ENCODE measurements at regions not wholly inside any gene's neighbourhood (a gene's known extent, or its start where the extent isn't known, plus 50 kb on each side); places are given as distances from the start of the nearest gene placed in this dataset.

- TF ChIP-seq ZNF2 (tag by site-specific recombination; IDR thresholded peaks at IDR 0.05) = no peak
- TF ChIP-seq, protein P1, sequence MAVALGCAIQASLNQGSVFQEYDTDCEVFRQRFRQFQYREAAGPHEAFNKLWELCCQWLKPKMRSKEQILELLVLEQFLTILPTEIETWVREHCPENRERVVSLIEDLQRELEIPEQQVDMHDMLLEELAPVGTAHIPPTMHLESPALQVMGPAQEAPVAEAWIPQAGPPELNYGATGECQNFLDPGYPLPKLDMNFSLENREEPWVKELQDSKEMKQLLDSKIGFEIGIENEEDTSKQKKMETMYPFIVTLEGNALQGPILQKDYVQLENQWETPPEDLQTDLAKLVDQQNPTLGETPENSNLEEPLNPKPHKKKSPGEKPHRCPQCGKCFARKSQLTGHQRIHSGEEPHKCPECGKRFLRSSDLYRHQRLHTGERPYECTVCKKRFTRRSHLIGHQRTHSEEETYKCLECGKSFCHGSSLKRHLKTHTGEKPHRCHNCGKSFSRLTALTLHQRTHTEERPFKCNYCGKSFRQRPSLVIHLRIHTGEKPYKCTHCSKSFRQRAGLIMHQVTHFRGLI (tag by site-specific recombination; IDR thresholded peaks at IDR 0.05) = no peak
- TF ChIP-seq ZFP37 (tag by site-specific recombination; IDR thresholded peaks at IDR 0.05) = no peak
Measured at GRCh38 chr7:93810561-93810960, 80.0 kb downstream of the TFPI2 start (continued).

- H3K4me1 ChIP-seq (ENCODE audit: control insufficient read depth, insufficient read depth, low read length) = no peaks in the 10 kb centered on the region
- CTCF ChIA-PET = no interaction called here
- H3K27ac ChIP-seq (ENCODE audit: extremely low read depth, low read depth, low read length) = no peak overlapping the region
- TF ChIP-seq ZNF157 (tag by site-specific recombination; IDR thresholded peaks at IDR 0.05) = no peak
- no peak for TF ChIP-seq ZBTB20 (tag by site-specific recombination; IDR thresholded peaks at IDR 0.05)
- TF ChIP-seq RBAK (tag by site-specific recombination; IDR thresholded peaks at IDR 0.05) = no peak
- TF ChIP-seq, protein P2, sequence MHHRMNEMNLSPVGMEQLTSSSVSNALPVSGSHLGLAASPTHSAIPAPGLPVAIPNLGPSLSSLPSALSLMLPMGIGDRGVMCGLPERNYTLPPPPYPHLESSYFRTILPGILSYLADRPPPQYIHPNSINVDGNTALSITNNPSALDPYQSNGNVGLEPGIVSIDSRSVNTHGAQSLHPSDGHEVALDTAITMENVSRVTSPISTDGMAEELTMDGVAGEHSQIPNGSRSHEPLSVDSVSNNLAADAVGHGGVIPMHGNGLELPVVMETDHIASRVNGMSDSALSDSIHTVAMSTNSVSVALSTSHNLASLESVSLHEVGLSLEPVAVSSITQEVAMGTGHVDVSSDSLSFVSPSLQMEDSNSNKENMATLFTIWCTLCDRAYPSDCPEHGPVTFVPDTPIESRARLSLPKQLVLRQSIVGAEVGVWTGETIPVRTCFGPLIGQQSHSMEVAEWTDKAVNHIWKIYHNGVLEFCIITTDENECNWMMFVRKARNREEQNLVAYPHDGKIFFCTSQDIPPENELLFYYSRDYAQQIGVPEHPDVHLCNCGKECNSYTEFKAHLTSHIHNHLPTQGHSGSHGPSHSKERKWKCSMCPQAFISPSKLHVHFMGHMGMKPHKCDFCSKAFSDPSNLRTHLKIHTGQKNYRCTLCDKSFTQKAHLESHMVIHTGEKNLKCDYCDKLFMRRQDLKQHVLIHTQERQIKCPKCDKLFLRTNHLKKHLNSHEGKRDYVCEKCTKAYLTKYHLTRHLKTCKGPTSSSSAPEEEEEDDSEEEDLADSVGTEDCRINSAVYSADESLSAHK (tag by site-specific recombination; IDR thresholded peaks at IDR 0.05) = no peak
- TF ChIP-seq ZNF350 (tag by site-specific recombination; IDR thresholded peaks at IDR 0.05) = no peak
- no peak for TF ChIP-seq ZFP41 (tag by site-specific recombination; IDR thresholded peaks at IDR 0.05; ENCODE audit: borderline replicate concordance)
- TF ChIP-seq ZFP37 (tag by site-specific recombination; IDR thresholded peaks at IDR 0.05) = no peak
- TF ChIP-seq ZNF792 (tag by site-specific recombination; IDR thresholded peaks at IDR 0.05) = no peak
- TF ChIP-seq ZNF560 (tag by site-specific recombination; IDR thresholded peaks at IDR 0.05; ENCODE audit: borderline replicate concordance) = no peak
- TF ChIP-seq, protein P3, sequence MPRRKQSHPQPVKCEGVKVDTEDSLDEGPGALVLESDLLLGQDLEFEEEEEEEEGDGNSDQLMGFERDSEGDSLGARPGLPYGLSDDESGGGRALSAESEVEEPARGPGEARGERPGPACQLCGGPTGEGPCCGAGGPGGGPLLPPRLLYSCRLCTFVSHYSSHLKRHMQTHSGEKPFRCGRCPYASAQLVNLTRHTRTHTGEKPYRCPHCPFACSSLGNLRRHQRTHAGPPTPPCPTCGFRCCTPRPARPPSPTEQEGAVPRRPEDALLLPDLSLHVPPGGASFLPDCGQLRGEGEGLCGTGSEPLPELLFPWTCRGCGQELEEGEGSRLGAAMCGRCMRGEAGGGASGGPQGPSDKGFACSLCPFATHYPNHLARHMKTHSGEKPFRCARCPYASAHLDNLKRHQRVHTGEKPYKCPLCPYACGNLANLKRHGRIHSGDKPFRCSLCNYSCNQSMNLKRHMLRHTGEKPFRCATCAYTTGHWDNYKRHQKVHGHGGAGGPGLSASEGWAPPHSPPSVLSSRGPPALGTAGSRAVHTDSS (tag by site-specific recombination; IDR thresholded peaks at IDR 0.05) = no peak
- no peak for TF ChIP-seq ZNF138 (tag by site-specific recombination; IDR thresholded peaks at IDR 0.05; ENCODE audit: borderline replicate concordance)
- TF ChIP-seq ZNF302 (tag by site-specific recombination; IDR thresholded peaks at IDR 0.05; ENCODE audit: low read depth) = no peak
- no peak for TF ChIP-seq ZNF266 (tag by site-specific recombination; IDR thresholded peaks at IDR 0.05; ENCODE audit: low read depth)
- TF ChIP-seq ZNF354C (tag by site-specific recombination; IDR thresholded peaks at IDR 0.05; ENCODE audit: borderline replicate concordance, low read depth) = no peak
- TF ChIP-seq ZNF692 (tag by site-specific recombination; IDR thresholded peaks at IDR 0.05) = no peak
- POLR2A ChIA-PET = no interaction called here
- peaks cover 2% of the 10 kb centered on the region; the same call in 1 of the 2 replicates for H3K9me3 ChIP-seq (ENCODE audit: control insufficient read depth, insufficient read depth, low read depth, low read length)
- H3K4me3 ChIP-seq (ENCODE audit: low read depth, low read length) = no peak overlapping the region
- H3K36me3 ChIP-seq (ENCODE audit: control insufficient read depth in 2 of 2, insufficient read depth in 1 of 2, low read length in 2 of 2) = no peaks in the 10 kb centered on the region
Measured at GRCh38 chr7:93804726-93805125, 85.8 kb downstream of the TFPI2 start.
